WERI-Rb-1 (cell line): ENCODE measurements at regions not wholly inside any gene's neighbourhood (a gene's known extent, or its start where the extent isn't known, plus 50 kb on each side); places are given as distances from the start of the nearest gene placed in this dataset.
"Not testable (repeated sequence)": the region's sequence is repeated elsewhere in the genome, so short reads cannot be mapped to it uniquely, and the experiment has no call there.

Experiments used
- DNase-seq: peaks from one replicate; pipeline ENCODE4 v3.0.0-alpha.2; 2020
- H3K27ac ChIP-seq: fragments of 250-450 bp; sonication (Bioruptor Pico); 2 replicates; pipeline ENCODE4 v1.5.1; 2020; ENCODE audit warnings: mild to moderate bottlenecking, moderate library complexity
- H3K27me3 ChIP-seq: fragments of 250-450 bp; sonication (Bioruptor Pico); 2 replicates; pipeline ENCODE4 v1.5.1; 2021; ENCODE audit warnings: mild to moderate bottlenecking, low read depth, moderate library complexity; ENCODE audit not compliant: insufficient read depth, severe bottlenecking
- H3K36me3 ChIP-seq: fragments of 250-450 bp; sonication (Bioruptor Pico); 2 replicates; pipeline ENCODE4 v1.5.1; 2020; ENCODE audit warnings: mild to moderate bottlenecking, moderate library complexity
- H3K4me3 ChIP-seq: 2 replicates; pipeline ENCODE4 v1.5.1; 2011; ENCODE audit warnings: low read depth, mild to moderate bottlenecking, control low read depth, low read length
- H3K9me3 ChIP-seq: fragments of 250-450 bp; sonication (Bioruptor Pico); 2 replicates; pipeline ENCODE4 v1.5.1; 2021; ENCODE audit warnings: mild to moderate bottlenecking, moderate library complexity; ENCODE audit not compliant: severe bottlenecking
- CTCF ChIP-seq: IDR thresholded peaks from 2 replicates; pipeline ENCODE4 v1.5.1; 2011; ENCODE audit warnings: low read depth, mild to moderate bottlenecking, control low read depth, inconsistent platforms, low read length

GRCh38 chr14:24699052-24699451, 65.1 kb upstream of the GZMB start:
- TF ChIP-seq CTCF: no peak
- H3K36me3 ChIP-seq: no peaks in the 10 kb centered on the region
- no peaks in the 10 kb centered on the region for H3K9me3 ChIP-seq
- DNase-seq: no peak
- H3K27ac ChIP-seq: no peak overlapping the region
- peaks cover 19% of the 10 kb centered on the region for H3K27me3 ChIP-seq
- H3K4me3 ChIP-seq: no peak overlapping the region

- DNase-seq, H3K27ac ChIP-seq, H3K36me3 ChIP-seq, H3K4me3 ChIP-seq, H3K9me3 ChIP-seq: not testable (repeated sequence)
- peaks cover 22% of the 10 kb centered on the region for H3K27me3 ChIP-seq
Observed at GRCh38 chr14:24696280-24696920, 62.4 kb upstream of the GZMB start.

- Histone ChIP-seq H3K27ac (no peak overlapping the region), H3K4me3 (no peak overlapping the region), H3K9me3 (no peaks in the 10 kb centered on the region), H3K36me3 (no peaks in the 10 kb centered on the region), H3K27me3 (peaks cover 23% of the 10 kb centered on the region)
- DNase-seq: no peak
- TF ChIP-seq CTCF: no peak
Observed at GRCh38 chr14:24695265-24696241, 61.6 kb upstream of the GZMB start.

- Histone ChIP-seq H3K9me3 (no peaks in the 10 kb centered on the region), H3K36me3 (no peaks in the 10 kb centered on the region), H3K27me3 (peaks cover 20% of the 10 kb centered on the region), H3K27ac (no peak overlapping the region), H3K4me3 (no peak overlapping the region)
- TF ChIP-seq CTCF: no peak
- DNase-seq: no peak
Observed at GRCh38 chr14:24694680-24695079, 60.7 kb upstream of the GZMB start.

- Histone ChIP-seq H3K36me3 (no peaks in the 10 kb centered on the region), H3K4me3 (no peak overlapping the region), H3K27me3 (peaks cover 27% of the 10 kb centered on the region), H3K9me3 (no peaks in the 10 kb centered on the region), H3K27ac (no peak overlapping the region)
- TF ChIP-seq CTCF: no peak
- DNase-seq: no peak
Observed at GRCh38 chr14:24693983-24694382, 60.0 kb upstream of the GZMB start.

GRCh38 chr14:24693353-24693737, 59.4 kb upstream of the GZMB start:
- no peak for TF ChIP-seq CTCF
- Histone ChIP-seq H3K36me3 (no peaks in the 10 kb centered on the region), H3K27me3 (peaks cover 28% of the 10 kb centered on the region), H3K27ac (no peak overlapping the region), H3K4me3 (no peak overlapping the region), H3K9me3 (no peaks in the 10 kb centered on the region)
- DNase-seq: no peak
